CD14-positive monocyte (primary cell): ENCODE measurements at regions not wholly inside any gene's neighbourhood (a gene's known extent, or its start where the extent isn't known, plus 50 kb on each side); places are given as distances from the start of the nearest gene placed in this dataset.

Experiments
- DNase-seq, 3 donors: peaks; one replicate each; pipeline ENCODE4 v3.0.0-alpha.2; 2011 to 2022
- H2AFZ ChIP-seq: 2 replicates; pipeline ENCODE4 v1.6.0; 2012; ENCODE audit warnings: mild to moderate bottlenecking, low read depth, low read length, inconsistent platforms; ENCODE audit not compliant: insufficient read depth, poor library complexity, severe bottlenecking
- H3K27ac ChIP-seq, 2 donors: 1 replicate in 1 of 2; 2 replicates in 1 of 2; pipeline ENCODE4 v1.5.1; 2012 to 2013; ENCODE audit warnings: low read length in 2 of 2, control low read depth in 1 of 2, inconsistent platforms in 1 of 2, low read depth in 1 of 2, mild to moderate bottlenecking in 1 of 2
- H3K27me3 ChIP-seq, 2 donors: one replicate each; pipeline versions ENCODE4 v1.6.0 to v1.6.1; 2011 to 2013; ENCODE audit warnings: low read length in 2 of 2; ENCODE audit not compliant: control insufficient read depth in 2 of 2, insufficient read depth in 2 of 2
- H3K36me3 ChIP-seq, 2 donors: replicated peaks in 1 of 2; 1 replicate in 1 of 2; 2 replicates in 1 of 2; pipeline versions ENCODE4 v1.5.1 to v1.6.1; 2012 to 2013; ENCODE audit warnings: low read length in 2 of 2, control low read depth in 1 of 2, inconsistent platforms in 1 of 2, mild to moderate bottlenecking in 1 of 2; ENCODE audit not compliant: insufficient read depth in 2 of 2, control insufficient read depth in 1 of 2
- H3K4me1 ChIP-seq, 2 donors: 1 replicate in 1 of 2; 2 replicates in 1 of 2; pipeline versions ENCODE4 v1.5.1 to v1.6.1; 2012 to 2013; ENCODE audit warnings: low read length in 2 of 2, control low read depth in 1 of 2, inconsistent platforms in 1 of 2, mild to moderate bottlenecking in 1 of 2, moderate library complexity in 1 of 2; ENCODE audit not compliant: insufficient read depth in 2 of 2, control insufficient read depth in 1 of 2
- H3K4me2 ChIP-seq: replicated peaks from 2 replicates; pipeline ENCODE3; 2012; ENCODE audit warnings: low read length, moderate library complexity, mild to moderate bottlenecking; ENCODE audit not compliant: poor library complexity, severe bottlenecking; ENCODE audit errors: extremely low read depth
- H3K4me3 ChIP-seq, 3 experiments: fragments of 200-600 bp in 1 of 3; sonication (generic) in 1 of 3; replicated peaks in 1 of 3; 1 replicate in 2 of 3; 2 replicates in 1 of 3; pipeline ENCODE4 v1.5.1; 2011 to 2013; ENCODE audit warnings: low read length in 3 of 3, mild to moderate bottlenecking in 3 of 3, control low read depth in 2 of 3, low read depth in 2 of 3, inconsistent platforms in 1 of 3, moderate library complexity in 1 of 3
- H3K79me2 ChIP-seq: 2 replicates; pipeline ENCODE4 v1.6.0; 2012; ENCODE audit warnings: mild to moderate bottlenecking, control low read depth, inconsistent platforms, low read length, moderate library complexity; ENCODE audit not compliant: insufficient read depth
- H3K9ac ChIP-seq: 2 replicates; pipeline ENCODE4 v1.6.0; 2017; ENCODE audit warnings: low read length, mild to moderate bottlenecking; ENCODE audit not compliant: insufficient read depth, poor library complexity, severe bottlenecking
- H3K9me3 ChIP-seq, 2 donors: replicated peaks in 1 of 2; 1 replicate in 1 of 2; 2 replicates in 1 of 2; pipeline versions ENCODE4 v1.5.1 to v1.6.1; 2012 to 2013; ENCODE audit warnings: low read length in 2 of 2, control low read depth in 1 of 2; ENCODE audit not compliant: control insufficient read depth in 1 of 2, insufficient read depth in 1 of 2
- H4K20me1 ChIP-seq: 2 replicates; pipeline ENCODE4 v1.6.0; 2012; ENCODE audit warnings: mild to moderate bottlenecking, low read length, control low read depth, moderate library complexity; ENCODE audit not compliant: insufficient read depth
- H3K27ac Mint-ChIP-seq, 7 donors: one replicate each; pipeline ENCODE4 v1.8.0; 2020; ENCODE audit warnings: mild to moderate bottlenecking in 7 of 7, mixed read lengths in 7 of 7, moderate library complexity in 6 of 7, inconsistent platforms in 2 of 7
- H3K27me3 Mint-ChIP-seq, 3 donors: one replicate each; pipeline ENCODE4 v1.8.0; 2021 to 2022; ENCODE audit warnings: low read depth in 3 of 3, mild to moderate bottlenecking in 3 of 3, mixed read lengths in 3 of 3, moderate library complexity in 3 of 3, inconsistent platforms in 1 of 3
- H3K36me3 Mint-ChIP-seq, 2 donors: one replicate each; pipeline ENCODE4 v1.8.0; 2020; ENCODE audit warnings: mixed read lengths in 2 of 2, inconsistent platforms in 1 of 2, mild to moderate bottlenecking in 1 of 2
- H3K4me1 Mint-ChIP-seq: one replicate; pipeline ENCODE4 v1.8.0; 2020; ENCODE audit warnings: mild to moderate bottlenecking, mixed read lengths
- H3K4me3 Mint-ChIP-seq, 2 donors: one replicate each; pipeline ENCODE4 v1.8.0; 2020; ENCODE audit warnings: mild to moderate bottlenecking in 2 of 2, mixed read lengths in 2 of 2, moderate library complexity in 1 of 2
- H3K9me3 Mint-ChIP-seq, 7 donors: one replicate each; pipeline ENCODE4 v1.8.0; 2020 to 2022; ENCODE audit warnings: mixed read lengths in 7 of 7, mild to moderate bottlenecking in 6 of 7, moderate library complexity in 6 of 7, inconsistent platforms in 2 of 7
- CTCF ChIP-seq: fragments of 200-600 bp; IDR thresholded peaks from one replicate; pipeline ENCODE4 v1.8.0; 2022; ENCODE audit warnings: antibody characterized with exemption, mild to moderate bottlenecking
- WGBS: methylation state at CpG from one replicate; pipeline ENCODE4 v1.1.5; 2013; ENCODE audit warnings: missing lambda C conversion rate; ENCODE audit not compliant: insufficient coverage; 5-methylcytosine and 5-hydroxymethylcytosine counted together
- intact Hi-C, 2 donors: fragments of 100-400 bp; cut with micrococcal nuclease; formaldehyde crosslinking; loops; one replicate each; pipeline versions ENCODE4 v1.15.0 to v1.15.1; 2023

- peak overlapping the region in 1 of 7 donors; percentile 15 for H3K27ac Mint-ChIP-seq
- H4K20me1 ChIP-seq = no peaks in the 10 kb centered on the region
- H3K4me2 ChIP-seq = no peak overlapping the region
- H3K79me2 ChIP-seq = no peaks in the 10 kb centered on the region
- no peak overlapping the region for H2AFZ ChIP-seq
- no peak overlapping the region for H3K9ac ChIP-seq
- no peaks in the 10 kb centered on the region for H3K36me3 ChIP-seq
- DNase-seq = no peak
- no peaks in the 10 kb centered on the region for H3K9me3 ChIP-seq
- TF ChIP-seq CTCF = no peak
- H3K27me3 Mint-ChIP-seq = peaks cover 3 to 16% (median 11%) of the 10 kb centered on the region in 3 donors
- WGBS = 81% methylated on average over 9 of the region's 9 CpGs
- no peaks in the 10 kb centered on the region for H3K4me1 Mint-ChIP-seq
- no peaks in the 10 kb centered on the region for H3K36me3 Mint-ChIP-seq
- intact Hi-C loops = no loop called here
- no peak overlapping the region for H3K4me3 Mint-ChIP-seq
- H3K4me1 ChIP-seq = no peaks in the 10 kb centered on the region
- H3K9me3 Mint-ChIP-seq = peaks cover 0 to 2% (median 0%) of the 10 kb centered on the region in 7 donors
- H3K27me3 ChIP-seq = no peaks in the 10 kb centered on the region
- H3K4me3 ChIP-seq = no peak overlapping the region
- H3K27ac ChIP-seq = no peak overlapping the region
These were observed 51.7 kb upstream of the COL13A1 start for GRCh38 chr10:69750011-69750373.

GRCh38 chr10:69750725-69751124, 51.0 kb upstream of the COL13A1 start:
- H3K36me3 Mint-ChIP-seq = no peaks in the 10 kb centered on the region
- H3K4me1 ChIP-seq = no peaks in the 10 kb centered on the region
- 100% methylated on average over 3 of the region's 4 CpGs for WGBS
- H3K4me3 Mint-ChIP-seq = no peak overlapping the region
- no peak for TF ChIP-seq CTCF
- peaks cover 3 to 13% (median 11%) of the 10 kb centered on the region in 3 donors for H3K27me3 Mint-ChIP-seq
- no peaks in the 10 kb centered on the region for H3K79me2 ChIP-seq
- H3K4me1 Mint-ChIP-seq = no peaks in the 10 kb centered on the region
- H2AFZ ChIP-seq = no peak overlapping the region
- intact Hi-C loops = no loop called here
- H4K20me1 ChIP-seq = no peaks in the 10 kb centered on the region
- no peak overlapping the region for H3K9ac ChIP-seq
- no peaks in the 10 kb centered on the region for H3K36me3 ChIP-seq
- no peak overlapping the region for H3K27ac Mint-ChIP-seq
- no peak for DNase-seq
- peaks cover 0 to 2% (median 0%) of the 10 kb centered on the region in 7 donors for H3K9me3 Mint-ChIP-seq
- H3K27me3 ChIP-seq = no peaks in the 10 kb centered on the region
- no peak overlapping the region for H3K4me3 ChIP-seq
- H3K4me2 ChIP-seq = no peak overlapping the region
- no peak overlapping the region for H3K27ac ChIP-seq
- no peaks in the 10 kb centered on the region for H3K9me3 ChIP-seq
